DOHH2 (cell line): ENCODE measurements at regions not wholly inside any gene's neighbourhood (a gene's known extent, or its start where the extent isn't known, plus 50 kb on each side); places are given as distances from the start of the nearest gene placed in this dataset.

Source experiments
- H3F3A ChIP-seq: fragments of 200-600 bp; sonication (generic), shearing (Covaris generic); 2 replicates; pipeline ENCODE4 v1.6.0; 2016; ENCODE audit warnings: antibody characterized with exemption, mild to moderate bottlenecking; ENCODE audit not compliant: control insufficient read depth, insufficient read depth
- H3K27ac ChIP-seq: fragments of 200-600 bp; sonication (generic); 2 replicates; pipeline ENCODE4 v1.5.1; 2014; ENCODE audit warnings: low read depth, mild to moderate bottlenecking, low read length, moderate library complexity
- H3K27me3 ChIP-seq: fragments of 200-600 bp; sonication (generic); 2 replicates; pipeline ENCODE4 v1.6.1; 2014; ENCODE audit warnings: mild to moderate bottlenecking, low read length, mixed read lengths; ENCODE audit not compliant: control insufficient read depth
- H3K36me3 ChIP-seq: fragments of 200-600 bp; sonication (generic); 2 replicates; pipeline ENCODE4 v1.6.1; 2014; ENCODE audit warnings: mild to moderate bottlenecking, low read length, moderate library complexity, mixed read lengths; ENCODE audit not compliant: control insufficient read depth
- H3K4me1 ChIP-seq: fragments of 200-600 bp; sonication (generic); 2 replicates; pipeline ENCODE4 v1.6.1; 2014; ENCODE audit warnings: mild to moderate bottlenecking, low read length, mixed read lengths; ENCODE audit not compliant: control insufficient read depth
- H3K4me2 ChIP-seq: fragments of 200-600 bp; sonication (generic); 2 replicates; pipeline ENCODE4 v1.6.0; 2014; ENCODE audit warnings: mild to moderate bottlenecking, low read length, moderate library complexity
- H3K4me3 ChIP-seq: fragments of 200-600 bp; sonication (generic); 2 replicates; pipeline ENCODE4 v1.5.1; 2014; ENCODE audit warnings: mild to moderate bottlenecking, low read length, mixed read lengths
- H3K79me2 ChIP-seq: fragments of 200-600 bp; sonication (generic); 2 replicates; pipeline ENCODE4 v1.6.1; 2014; ENCODE audit warnings: mild to moderate bottlenecking, low read length, mixed read lengths; ENCODE audit not compliant: control insufficient read depth
- H3K9me2 ChIP-seq: fragments of 200-600 bp; sonication (generic); replicated peaks from 2 replicates; pipeline ENCODE4 v1.6.1; 2014; ENCODE audit warnings: mild to moderate bottlenecking, low read length, mixed read lengths; ENCODE audit not compliant: control insufficient read depth
- H3K9me3 ChIP-seq: fragments of 200-600 bp; sonication (generic); 2 replicates; pipeline ENCODE4 v1.6.1; 2014; ENCODE audit warnings: antibody characterized with exemption, low read length, mixed read lengths; ENCODE audit not compliant: control insufficient read depth, insufficient read depth
- H4K20me1 ChIP-seq: fragments of 200-600 bp; sonication (generic); 2 replicates; pipeline ENCODE4 v1.6.0; 2014; ENCODE audit warnings: low read depth, mild to moderate bottlenecking, antibody characterized with exemption, low read length, moderate library complexity; ENCODE audit not compliant: control insufficient read depth, insufficient read depth
- CTCF ChIP-seq: fragments of 200-600 bp; sonication (generic); IDR thresholded peaks from one replicate; pipeline ENCODE4 v1.5.1; 2014; ENCODE audit warnings: antibody characterized with exemption, mild to moderate bottlenecking, low read depth, low read length; ENCODE audit not compliant: poor library complexity, severe bottlenecking
- EZH2phosphoT487 ChIP-seq: fragments of 200-600 bp; sonication (generic); IDR thresholded peaks from 2 replicates; pipeline ENCODE4 v1.6.1; 2017; ENCODE audit warnings: borderline replicate concordance, mild to moderate bottlenecking, antibody characterized with exemption, low read length, moderate library complexity, mixed read lengths

- H3K9me3 ChIP-seq, result no peaks in the 10 kb centered on the region; the same call in 1 of the 2 replicates
- no peaks in the 10 kb centered on the region for H3K27me3 ChIP-seq
- H3K27ac ChIP-seq, result no peak overlapping the region
- TF ChIP-seq EZH2phosphoT487, result no peak
- TF ChIP-seq CTCF, result no peak
- no peak overlapping the region for H3K4me2 ChIP-seq
- no peaks in the 10 kb centered on the region for H3K4me1 ChIP-seq
- H3F3A ChIP-seq, result no peaks in the 10 kb centered on the region
- no peaks in the 10 kb centered on the region for H3K9me2 ChIP-seq
- H3K4me3 ChIP-seq, result no peak overlapping the region
- H4K20me1 ChIP-seq, result no peaks in the 10 kb centered on the region
- no peaks in the 10 kb centered on the region for H3K79me2 ChIP-seq
- no peaks in the 10 kb centered on the region for H3K36me3 ChIP-seq
Measured at GRCh38 chr3:102053375-102053989, 204.2 kb downstream of the NFKBIZ start.

DNA sequence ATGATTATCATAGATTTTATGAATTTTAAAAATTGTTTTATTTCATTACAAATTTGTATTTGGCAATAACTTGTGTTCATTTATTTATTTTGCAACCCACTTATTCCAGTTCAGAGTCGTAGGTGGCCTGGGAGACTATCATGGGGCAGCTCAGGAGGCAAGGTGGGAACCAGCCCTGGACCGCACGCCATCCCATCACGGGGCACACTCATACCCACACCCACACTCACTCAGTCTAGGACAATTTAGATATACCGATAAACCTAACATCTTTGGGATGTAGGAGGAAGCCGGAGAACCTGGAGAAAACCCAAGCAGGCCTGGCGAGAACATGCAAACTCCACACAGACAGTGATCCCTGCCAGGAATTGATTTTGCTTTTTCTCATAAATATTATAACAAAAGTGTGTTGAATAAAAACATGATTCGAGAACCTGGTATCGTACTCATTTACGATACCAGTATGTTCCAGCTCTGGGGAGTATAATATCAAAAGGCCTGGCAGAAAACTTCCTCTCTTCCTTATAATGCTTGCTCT is 205.3 kb downstream of the NFKBIZ start:
- H4K20me1 ChIP-seq, result no peaks in the 10 kb centered on the region
- no peak for TF ChIP-seq CTCF
- no peak for TF ChIP-seq EZH2phosphoT487
- peaks cover 4% of the 10 kb centered on the region; the same call in 1 of the 2 replicates for H3K4me1 ChIP-seq
- no peak overlapping the region for H3K4me2 ChIP-seq
- no peaks in the 10 kb centered on the region for H3K27me3 ChIP-seq
- H3K9me3 ChIP-seq, result no peaks in the 10 kb centered on the region
- no peaks in the 10 kb centered on the region for H3K36me3 ChIP-seq
- no peaks in the 10 kb centered on the region for H3K79me2 ChIP-seq
- no peak overlapping the region for H3K4me3 ChIP-seq
- no peaks in the 10 kb centered on the region for H3F3A ChIP-seq
- no peaks in the 10 kb centered on the region for H3K9me2 ChIP-seq
- H3K27ac ChIP-seq, result no peak overlapping the region

GRCh38 chr3:102057781-102058421 is 208.6 kb downstream of the NFKBIZ start:
- H4K20me1 ChIP-seq, result no peaks in the 10 kb centered on the region
- no peak overlapping the region for H3K4me3 ChIP-seq
- no peaks in the 10 kb centered on the region for H3K36me3 ChIP-seq
- no peak overlapping the region for H3K4me2 ChIP-seq
- TF ChIP-seq CTCF, result no peak
- TF ChIP-seq EZH2phosphoT487, result no peak
- no peaks in the 10 kb centered on the region for H3F3A ChIP-seq
- H3K4me1 ChIP-seq, result peaks cover 5% of the 10 kb centered on the region; the same call in 1 of the 2 replicates
- H3K9me2 ChIP-seq, result no peaks in the 10 kb centered on the region
- H3K9me3 ChIP-seq, result no peaks in the 10 kb centered on the region
- H3K79me2 ChIP-seq, result no peaks in the 10 kb centered on the region
- H3K27me3 ChIP-seq, result no peaks in the 10 kb centered on the region
- no peak overlapping the region for H3K27ac ChIP-seq
